H1 (cell line): ENCODE measurements at regions not wholly inside any gene's neighbourhood (a gene's known extent, or its start where the extent isn't known, plus 50 kb on each side); places are given as distances from the start of the nearest gene placed in this dataset.

Experiments
- CTCF ChIA-PET: fragments of 300-600 bp; sonication (Branson Sonifier 250); formaldehyde crosslinking; loops from one replicate; lab custom pipeline; 2021; ENCODE audit not compliant: partially characterized antibody; lab: Charles Lee
- POLR2A ChIA-PET: fragments of 300-600 bp; sonication (Branson Sonifier 250); formaldehyde crosslinking; loops from one replicate; lab custom pipeline; 2021; ENCODE audit warnings: inconsistent platforms; ENCODE audit not compliant: partially characterized antibody; lab: Charles Lee
- DNase-seq, 2 experiments: peaks; one replicate each; pipeline versions ENCODE4 v3.0.0 to v3.0.0-alpha.2; 2010 to 2022; ENCODE audit warnings: low spot score in 2 of 2, low read depth in 1 of 2, mixed read lengths in 1 of 2
- FAIRE-seq: peaks from 2 replicates; lab custom pipeline; 2011; peaks lifted over from hg19 to GRCh38; lab: Jason Lieb, UNC
- H2AFZ ChIP-seq: 2 replicates; pipeline ENCODE4 v1.8.1; 2012; ENCODE audit warnings: low read length, inconsistent platforms
- H2AK5ac ChIP-seq: 2 replicates; pipeline ENCODE4 v1.6.1; 2013; ENCODE audit warnings: low read depth, low read length
- H2BK120ac ChIP-seq: replicated peaks from 2 replicates; pipeline ENCODE3; 2013; ENCODE audit warnings: low read depth, low read length, inconsistent platforms
- H2BK12ac ChIP-seq: 2 replicates; pipeline ENCODE4 v1.6.1; 2013; ENCODE audit warnings: low read depth, low read length
- H2BK15ac ChIP-seq: 2 replicates; pipeline ENCODE4 v1.6.1; 2013; ENCODE audit warnings: low read length
- H2BK20ac ChIP-seq: 2 replicates; pipeline ENCODE4 v1.6.1; 2013; ENCODE audit warnings: low read length
- H2BK5ac ChIP-seq: 2 replicates; pipeline ENCODE4 v1.6.1; 2013; ENCODE audit warnings: low read depth, low read length
- H3K14ac ChIP-seq: 2 replicates; pipeline ENCODE4 v1.6.1; 2013; ENCODE audit warnings: inconsistent platforms; ENCODE audit not compliant: insufficient read length
- H3K18ac ChIP-seq: 2 replicates; pipeline ENCODE4 v1.6.1; 2013; ENCODE audit warnings: low read length; ENCODE audit errors: extremely low read depth
- H3K23ac ChIP-seq: 2 replicates; pipeline ENCODE4 v1.6.1; 2013; ENCODE audit warnings: inconsistent platforms; ENCODE audit not compliant: insufficient read length
- H3K23me2 ChIP-seq: 2 replicates; pipeline ENCODE4 v1.6.1; 2013; ENCODE audit warnings: low read depth, low read length
- H3K27ac ChIP-seq: 2 replicates; pipeline ENCODE4 v1.6.1; 2011; ENCODE audit warnings: low read depth, low read length, inconsistent platforms
- H3K27me3 ChIP-seq, 4 experiments: replicated peaks in 1 of 4; 1 replicate in 1 of 4; 2 replicates in 3 of 4; pipeline versions ENCODE4 v1.6.1 to v1.8.1; 2011 to 2013; ENCODE audit warnings: low read length in 3 of 4, mild to moderate bottlenecking in 3 of 4, inconsistent platforms in 2 of 4, mixed read lengths in 2 of 4, moderate library complexity in 1 of 4; ENCODE audit not compliant: control insufficient read depth in 3 of 4, insufficient read depth in 3 of 4; ENCODE audit errors: extremely low read depth in 1 of 4
- H3K36me3 ChIP-seq, 4 experiments: 2 replicates each; pipeline versions ENCODE4 v1.6.1 to v1.8.1; 2011 to 2013; ENCODE audit warnings: mild to moderate bottlenecking in 4 of 4, low read length in 3 of 4, moderate library complexity in 2 of 4, control low read depth in 1 of 4, inconsistent platforms in 1 of 4; ENCODE audit not compliant: insufficient read depth in 4 of 4, control insufficient read depth in 2 of 4
- H3K4ac ChIP-seq: replicated peaks from 2 replicates; pipeline ENCODE3; 2013; ENCODE audit warnings: low read length, low read depth, mixed read lengths, inconsistent platforms; ENCODE audit not compliant: insufficient read length
- H3K4me1 ChIP-seq, 4 experiments: replicated peaks in 1 of 4; 1 replicate in 1 of 4; 2 replicates in 3 of 4; pipeline versions ENCODE4 v1.6.1 to v1.8.1; 2011 to 2013; ENCODE audit warnings: low read length in 3 of 4, inconsistent platforms in 2 of 4, mixed read lengths in 1 of 4; ENCODE audit not compliant: insufficient read depth in 4 of 4, control insufficient read depth in 3 of 4
- H3K4me2 ChIP-seq, 2 experiments: 2 replicates each; pipeline versions ENCODE4 v1.6.1 to v1.8.1; 2011 to 2013; ENCODE audit warnings: low read depth in 2 of 2, low read length in 2 of 2, control low read depth in 1 of 2, inconsistent platforms in 1 of 2, mild to moderate bottlenecking in 1 of 2; ENCODE audit not compliant: insufficient read depth in 1 of 2
- H3K4me3 ChIP-seq, 4 experiments: fragments of 200-600, 300-600 bp in 1 of 4; sonication (generic), shearing (Covaris generic), sonication (Bioruptor Twin) in 1 of 4; 2 replicates each; pipeline versions ENCODE4 v1.5.1 to v1.8.1; 2011 to 2016; ENCODE audit warnings: low read length in 4 of 4, low read depth in 3 of 4, control low read depth in 2 of 4, inconsistent platforms in 2 of 4, mild to moderate bottlenecking in 2 of 4, mixed read lengths in 1 of 4, moderate library complexity in 1 of 4; ENCODE audit not compliant: insufficient read depth in 2 of 4; ENCODE audit errors: extremely low read depth in 1 of 4
- H3K56ac ChIP-seq: replicated peaks from 2 replicates; pipeline ENCODE3; 2013; ENCODE audit warnings: low read depth, mild to moderate bottlenecking, mixed read lengths, low read length, inconsistent platforms; ENCODE audit not compliant: insufficient read length
- H3K79me1 ChIP-seq: 2 replicates; pipeline ENCODE4 v1.6.1; 2013; ENCODE audit warnings: low read depth, low read length, control low read depth
- H3K79me2 ChIP-seq, 2 experiments: 2 replicates each; pipeline versions ENCODE4 v1.6.1 to v1.8.1; 2012 to 2013; ENCODE audit warnings: low read length in 2 of 2, mild to moderate bottlenecking in 2 of 2, inconsistent platforms in 1 of 2; ENCODE audit not compliant: insufficient read depth in 2 of 2, control insufficient read depth in 1 of 2
- H3K9ac ChIP-seq, 4 experiments: replicated peaks in 1 of 4; 1 replicate in 1 of 4; 2 replicates in 3 of 4; pipeline versions ENCODE4 v1.6.1 to v1.8.1; 2011 to 2013; ENCODE audit warnings: low read depth in 3 of 4, low read length in 3 of 4, control low read depth in 2 of 4, mild to moderate bottlenecking in 2 of 4, moderate library complexity in 2 of 4, inconsistent platforms in 1 of 4; ENCODE audit errors: extremely low read depth in 1 of 4
- H3K9me3 ChIP-seq, 2 experiments: 2 replicates each; pipeline versions ENCODE4 v1.6.1 to v1.8.1; 2012 to 2013; ENCODE audit warnings: mild to moderate bottlenecking in 2 of 2, moderate library complexity in 2 of 2, control low read depth in 1 of 2, inconsistent platforms in 1 of 2, low read depth in 1 of 2, low read length in 1 of 2, mixed read lengths in 1 of 2; ENCODE audit not compliant: insufficient read depth in 2 of 2
- H4K20me1 ChIP-seq, 2 experiments: replicated peaks in 1 of 2; 2 replicates each; pipeline versions ENCODE3 to v1.8.1; 2011 to 2013; ENCODE audit warnings: inconsistent platforms in 2 of 2, low read length in 2 of 2, mild to moderate bottlenecking in 1 of 2; ENCODE audit not compliant: insufficient read depth in 2 of 2, control insufficient read depth in 1 of 2
- H4K5ac ChIP-seq: 2 replicates; pipeline ENCODE4 v1.6.1; 2013; ENCODE audit warnings: low read length, low read depth, mixed read lengths, inconsistent platforms; ENCODE audit not compliant: insufficient read length
- H4K8ac ChIP-seq: 2 replicates; pipeline ENCODE4 v1.8.0; 2013; ENCODE audit warnings: mild to moderate bottlenecking, moderate library complexity, low read length, inconsistent platforms; ENCODE audit not compliant: insufficient read depth; ENCODE audit errors: extremely low read depth
- H4K91ac ChIP-seq: replicated peaks from 2 replicates; pipeline ENCODE3; 2013; ENCODE audit warnings: low read length, mixed read lengths, inconsistent platforms; ENCODE audit not compliant: insufficient read length
- ATF2 ChIP-seq: IDR thresholded peaks from 2 replicates; pipeline ENCODE4 v1.6.1; 2012; ENCODE audit warnings: low read length, inconsistent platforms
- E2F6 ChIP-seq: IDR thresholded peaks from 2 replicates; pipeline ENCODE4 v1.6.1; 2012; ENCODE audit warnings: inconsistent platforms
- GABPA ChIP-seq: IDR thresholded peaks from 2 replicates; pipeline ENCODE4 v1.6.1; 2011; ENCODE audit warnings: mild to moderate bottlenecking, low read length, moderate library complexity, borderline replicate concordance; ENCODE audit not compliant: insufficient read depth
- JUND ChIP-seq: IDR thresholded peaks from 2 replicates; pipeline ENCODE4 v1.6.1; 2011; ENCODE audit warnings: mild to moderate bottlenecking, improper control_type of control experiment, low read length
- KDM4A ChIP-seq: IDR thresholded peaks from one replicate; pipeline ENCODE4 v1.7.1; 2012; ENCODE audit warnings: low read depth, mild to moderate bottlenecking, moderate library complexity, low read length, inconsistent platforms; ENCODE audit not compliant: severe bottlenecking
- KDM5A ChIP-seq: fragments of 200-600 bp; IDR thresholded peaks from 2 replicates; pipeline ENCODE4 v1.7.1; 2012; ENCODE audit warnings: mild to moderate bottlenecking, low read length, inconsistent platforms, mixed read lengths
- MAFK ChIP-seq: IDR thresholded peaks from 2 replicates; pipeline ENCODE4 v1.6.1; 2012; ENCODE audit warnings: low read depth, mild to moderate bottlenecking, improper control_type of control experiment, low read length
- MAX ChIP-seq: IDR thresholded peaks from 2 replicates; pipeline ENCODE4 v1.6.1; 2012; ENCODE audit warnings: inconsistent platforms
- POLR2AphosphoS5 ChIP-seq: IDR thresholded peaks from 2 replicates; pipeline ENCODE4 v1.6.1; 2011; ENCODE audit warnings: low read depth, low read length
- RFX5 ChIP-seq: IDR thresholded peaks from 2 replicates; pipeline ENCODE4 v1.6.1; 2011; ENCODE audit warnings: low read depth, low read length, improper control_type of control experiment, borderline replicate concordance
- SIRT6 ChIP-seq: IDR thresholded peaks from one replicate; pipeline ENCODE4 v1.7.1; 2012; ENCODE audit warnings: low read length, inconsistent platforms
- SP1 ChIP-seq: IDR thresholded peaks from 2 replicates; pipeline ENCODE4 v1.6.1; 2011; ENCODE audit warnings: low read depth, low read length
- SUZ12 ChIP-seq: fragments of 200-600 bp; sonication (generic); IDR thresholded peaks from 2 replicates; pipeline ENCODE4 v1.6.1; 2012; ENCODE audit warnings: mild to moderate bottlenecking, inconsistent platforms, low read length, moderate library complexity, mixed read lengths
- WGBS, 2 experiments: shearing (Covaris generic) in 1 of 2; methylation state at CpG; one replicate each; pipeline versions ENCODE4 v1.1.6 to v1.1.7; 2013 to 2015; ENCODE audit warnings: low lambda C conversion rate in 2 of 2, mixed read lengths in 2 of 2, inconsistent platforms in 1 of 2, low coverage in 1 of 2, missing lambda C conversion rate in 1 of 2; ENCODE audit not compliant: insufficient replicate concordance in 2 of 2, insufficient coverage in 1 of 2, insufficient read length in 1 of 2; ENCODE audit errors: extremely low coverage in 1 of 2, missing lambda C conversion rate in 1 of 2; 5-methylcytosine and 5-hydroxymethylcytosine counted together

GRCh38 chr21:38925923-38926322 lies 120.2 kb downstream of the ETS2 start:
- no peak overlapping the region for H3K18ac ChIP-seq
- H2BK20ac ChIP-seq: no peak overlapping the region
- no peaks in the 10 kb centered on the region for H3K27me3 ChIP-seq
- H3K56ac ChIP-seq: no peak overlapping the region
- no peak overlapping the region for H2BK12ac ChIP-seq
- no peak overlapping the region for H2BK120ac ChIP-seq
- H3K23ac ChIP-seq: no peak overlapping the region
- no peak overlapping the region for H4K5ac ChIP-seq
- no peak overlapping the region for H3K14ac ChIP-seq
- H3K9ac ChIP-seq: no peak overlapping the region; a peak in 1 of 7 replicates
- no peaks in the 10 kb centered on the region for H3K36me3 ChIP-seq
- DNase-seq: no peak
- no peaks in the 10 kb centered on the region for H3K79me1 ChIP-seq
- no peak overlapping the region for H3K4me3 ChIP-seq
- H3K9me3 ChIP-seq: 0 out of 4 replicates have a peak, but pooled peaks cover 0 to 6% of the 10 kb centered on the region in 2 experiments
- H4K20me1 ChIP-seq: no peaks in the 10 kb centered on the region
- no peak overlapping the region for H2BK5ac ChIP-seq
- no peak for TF ChIP-seq SUZ12
- no peak for TF ChIP-seq JUND
- no peak for TF ChIP-seq SIRT6
- no peak for TF ChIP-seq KDM4A
- TF ChIP-seq RFX5: no peak
- no peak for TF ChIP-seq GABPA
- no peak for TF ChIP-seq MAX
- TF ChIP-seq SP1: no peak
- TF ChIP-seq MAFK: no peak
- TF ChIP-seq ATF2: no peak
- no peak for TF ChIP-seq E2F6
- TF ChIP-seq POLR2AphosphoS5: no peak
- no peak for TF ChIP-seq KDM5A
- H4K8ac ChIP-seq: no peak overlapping the region
- no peaks in the 10 kb centered on the region; a peak in 1 of 7 replicates for H3K4me1 ChIP-seq
- no peak for FAIRE-seq
- H3K23me2 ChIP-seq: no peaks in the 10 kb centered on the region
- ChIA-PET POLR2A (no interaction called here), CTCF (interaction anchor here (1.3 kb wide), 1 partner anchor 8 kb away, joined by 4 read pairs; no protein-coding TSS in a partner anchor)
- no peak overlapping the region for H4K91ac ChIP-seq
- no peaks in the 10 kb centered on the region for H3K79me2 ChIP-seq
- 93% methylated on average over 7 of the region's 7 CpGs; no CpG with 5 or more reads in 1 of the 2 experiments for WGBS, 2 experiments
- no peak overlapping the region for H2AFZ ChIP-seq
- no peak overlapping the region for H2AK5ac ChIP-seq
- no peak overlapping the region for H3K27ac ChIP-seq
- H3K4me2 ChIP-seq: no peak overlapping the region
- H3K4ac ChIP-seq: no peak overlapping the region
- H2BK15ac ChIP-seq: no peak overlapping the region
